Ovary (tissue), 7 donors: ENCODE measurements at regions not wholly inside any gene's neighbourhood (a gene's known extent, or its start where the extent isn't known, plus 50 kb on each side); places are given as distances from the start of the nearest gene placed in this dataset.

Experiments
- DNase-seq, 5 donors: peaks; one replicate each; pipeline ENCODE4 v3.0.0-alpha.2; 2019 to 2020
- H3K27ac ChIP-seq, 2 donors: fragments of 200-600 bp; one replicate each; pipeline versions ENCODE4 v1.5.1 to v1.8.0; 2019 to 2022
- H3K27me3 ChIP-seq: fragments of 200-600 bp; one replicate; pipeline ENCODE4 v1.8.0; 2022
- H3K36me3 ChIP-seq: fragments of 200-600 bp; sonication (generic); one replicate; pipeline ENCODE4 v1.5.1; 2019
- H3K4me1 ChIP-seq: one replicate; pipeline ENCODE4 v1.8.1; 2013; ENCODE audit warnings: mild to moderate bottlenecking, moderate library complexity; ENCODE audit not compliant: insufficient read depth
- H3K4me3 ChIP-seq: fragments of 200-600 bp; sonication (generic); one replicate; pipeline ENCODE4 v1.5.1; 2017
- H3K9me3 ChIP-seq, 2 donors: fragments of 200-600 bp in 1 of 2; sonication (generic) in 1 of 2; one replicate each; pipeline versions ENCODE4 v1.5.1 to v1.8.1; 2013 to 2019; ENCODE audit warnings: mild to moderate bottlenecking in 1 of 2, moderate library complexity in 1 of 2
- EP300 ChIP-seq: sonication (generic); formaldehyde crosslinking; IDR thresholded peaks from one replicate; pipeline ENCODE4 v1.6.1; 2017; ENCODE audit warnings: antibody characterized with exemption
- POLR2A ChIP-seq: fragments of 450-650 bp; IDR thresholded peaks from one replicate; pipeline ENCODE4 v1.6.1; 2017; ENCODE audit warnings: antibody characterized with exemption, mild to moderate bottlenecking, moderate library complexity
- WGBS, 3 donors: extraction: QIAGEN DNeasy Blood & Tissue Kit in 1 of 3; methylation state at CpG; one replicate each; pipeline versions ENCODE4 v1.1.5 to v1.1.7; 2013 to 2017; 5-methylcytosine and 5-hydroxymethylcytosine counted together
- intact Hi-C, 4 donors: fragments of 100-400 bp; cut with DNase I; formaldehyde crosslinking; loops; one replicate each; pipeline versions ENCODE4 v1.11.0 to v1.15.1; 2022 to 2023
- TF ChIP-seq, protein P1 (sequence below), 3 donors: fragments of 450-650 bp in 2 of 3; fragments of 200-600 bp in 1 of 3; IDR thresholded peaks; one replicate each; pipeline versions ENCODE4 v1.5.1 to v1.8.0; 2016 to 2022; ENCODE audit warnings: antibody characterized with exemption in 3 of 3, mild to moderate bottlenecking in 1 of 3
- donor health status: DM: no; HTN: no; CAD: no; lungs with moderate emphysema.
- donor health status: DM: no; HTN: no; CAD: no.
- donor health status: Bipolar disorder and iron deficiency.
- donor health status: DM: no; HTN: no; CAD: no.
- donor health status: DM: yes; HTN: yes; CAD: no.

- Histone ChIP-seq H3K4me1 (no peaks in the 10 kb centered on the region), H3K27me3 (no peaks in the 10 kb centered on the region), H3K36me3 (no peaks in the 10 kb centered on the region), H3K4me3 (no peak overlapping the region), H3K9me3 (no peaks in the 10 kb centered on the region), H3K27ac (no peak overlapping the region)
- WGBS, 3 donors, result 95 to 96% (median 96%) methylated on average over 13 of the region's 13 CpGs
- intact Hi-C loops, result no loop called here
- no peak for DNase-seq
- TF ChIP-seq, protein P1, sequence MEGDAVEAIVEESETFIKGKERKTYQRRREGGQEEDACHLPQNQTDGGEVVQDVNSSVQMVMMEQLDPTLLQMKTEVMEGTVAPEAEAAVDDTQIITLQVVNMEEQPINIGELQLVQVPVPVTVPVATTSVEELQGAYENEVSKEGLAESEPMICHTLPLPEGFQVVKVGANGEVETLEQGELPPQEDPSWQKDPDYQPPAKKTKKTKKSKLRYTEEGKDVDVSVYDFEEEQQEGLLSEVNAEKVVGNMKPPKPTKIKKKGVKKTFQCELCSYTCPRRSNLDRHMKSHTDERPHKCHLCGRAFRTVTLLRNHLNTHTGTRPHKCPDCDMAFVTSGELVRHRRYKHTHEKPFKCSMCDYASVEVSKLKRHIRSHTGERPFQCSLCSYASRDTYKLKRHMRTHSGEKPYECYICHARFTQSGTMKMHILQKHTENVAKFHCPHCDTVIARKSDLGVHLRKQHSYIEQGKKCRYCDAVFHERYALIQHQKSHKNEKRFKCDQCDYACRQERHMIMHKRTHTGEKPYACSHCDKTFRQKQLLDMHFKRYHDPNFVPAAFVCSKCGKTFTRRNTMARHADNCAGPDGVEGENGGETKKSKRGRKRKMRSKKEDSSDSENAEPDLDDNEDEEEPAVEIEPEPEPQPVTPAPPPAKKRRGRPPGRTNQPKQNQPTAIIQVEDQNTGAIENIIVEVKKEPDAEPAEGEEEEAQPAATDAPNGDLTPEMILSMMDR (IDR thresholded peaks at IDR 0.05), result no peak
- TF ChIP-seq POLR2A (no peak), EP300 (no peak)
Measured at GRCh38 chr5:89777758-89778157, 631.8 kb downstream of the CETN3 start.

GRCh38 chr5:89769975-89770374, 639.6 kb downstream of the CETN3 start:
- intact Hi-C loops, result no loop called here
- Histone ChIP-seq H3K4me3 (no peak overlapping the region), H3K27me3 (no peaks in the 10 kb centered on the region), H3K36me3 (no peaks in the 10 kb centered on the region), H3K27ac (no peak overlapping the region), H3K9me3 (no peaks in the 10 kb centered on the region), H3K4me1 (no peaks in the 10 kb centered on the region)
- DNase-seq, result no peak
- TF ChIP-seq, protein P1 (IDR thresholded peaks at IDR 0.05), result no peak
- TF ChIP-seq EP300, result no peak
- no peak for TF ChIP-seq POLR2A
- 78 to 87% (median 85%) methylated on average over 2 of the region's 2 CpGs for WGBS, 3 donors

- DNase-seq, result no peak
- TF ChIP-seq POLR2A (no peak), EP300 (no peak)
- TF ChIP-seq, protein P1 (IDR thresholded peaks at IDR 0.05), result no peak
- Histone ChIP-seq H3K9me3 (no peaks in the 10 kb centered on the region), H3K36me3 (no peaks in the 10 kb centered on the region), H3K27ac (no peak overlapping the region), H3K27me3 (no peaks in the 10 kb centered on the region), H3K4me3 (no peak overlapping the region), H3K4me1 (no peaks in the 10 kb centered on the region)
- intact Hi-C loops, result no loop called here
- WGBS, 3 donors, result 60 to 86% (median 76%) methylated on average over 1 of the region's 1 CpG
Measured at GRCh38 chr5:89759802-89760201, 649.8 kb downstream of the CETN3 start.

- no peaks in the 10 kb centered on the region for H3K4me1 ChIP-seq
- H3K27me3 ChIP-seq, result no peaks in the 10 kb centered on the region
- H3K9me3 ChIP-seq, result no peaks in the 10 kb centered on the region
- no peak overlapping the region for H3K27ac ChIP-seq
- no peak overlapping the region for H3K4me3 ChIP-seq
- TF ChIP-seq POLR2A, result no peak
- TF ChIP-seq, protein P1 (IDR thresholded peaks at IDR 0.05), result no peak
- TF ChIP-seq EP300, result no peak
- H3K36me3 ChIP-seq, result no peaks in the 10 kb centered on the region
- no peak for DNase-seq
- intact Hi-C loops, result no loop called here
Measured at GRCh38 chr5:89758146-89758545, 651.4 kb downstream of the CETN3 start.

- H3K4me1 ChIP-seq, result no peaks in the 10 kb centered on the region
- no peak for DNase-seq
- no peaks in the 10 kb centered on the region for H3K27me3 ChIP-seq
- TF ChIP-seq POLR2A (no peak), EP300 (no peak)
- TF ChIP-seq, protein P1 (IDR thresholded peaks at IDR 0.05), result no peak
- no peaks in the 10 kb centered on the region for H3K9me3 ChIP-seq
- H3K36me3 ChIP-seq, result no peaks in the 10 kb centered on the region
- intact Hi-C loops, result no loop called here
- H3K27ac ChIP-seq, result no peak overlapping the region
- WGBS, 3 donors, result 22 to 40% (median 25%) methylated on average over 5 of the region's 5 CpGs
- no peak overlapping the region for H3K4me3 ChIP-seq
Measured at GRCh38 chr5:89756955-89757354, 652.6 kb downstream of the CETN3 start.
